ENCODE measurements at regions not wholly inside any gene's neighbourhood (a gene's known extent, or its start where the extent isn't known, plus 50 kb on each side); places are given as distances from the start of the nearest gene placed in this dataset.
"Not testable (repeated sequence)": the region's sequence is repeated elsewhere in the genome, so short reads cannot be mapped to it uniquely, and the experiment has no call there.

GRCh38 chr13:105758918-105759860 lies 776.3 kb downstream of the EFNB2 start:
- DNase-seq, result no peak

- DNase-seq, result no peak
These were observed 794.7 kb downstream of the EFNB2 start for GRCh38 chr13:105740739-105741138.

GRCh38 chr13:105737688-105738087 lies 797.8 kb downstream of the EFNB2 start:
- DNase-seq, result no peak

GRCh38 chr13:105735281-105735680 lies 800.2 kb downstream of the EFNB2 start:
- no peak for DNase-seq

GRCh38 chr13:105732806-105733529 lies 802.5 kb downstream of the EFNB2 start:
- DNase-seq, result no peak

GRCh38 chr13:105725887-105726286 lies 809.6 kb downstream of the EFNB2 start:
- DNase-seq, result no peak

- no peak for DNase-seq
These were observed 814.4 kb downstream of the EFNB2 start for GRCh38 chr13:105721016-105721415.

- no peak for DNase-seq
These were observed 815.6 kb downstream of the EFNB2 start for GRCh38 chr13:105719859-105720258.

GRCh38 chr13:105709181-105709580 lies 826.3 kb downstream of the EFNB2 start:
- DNase-seq, result no peak

GRCh38 chr13:105703843-105704242 lies 831.6 kb downstream of the EFNB2 start:
- no peak for DNase-seq

- DNase-seq, result no peak
These were observed 833.0 kb downstream of the EFNB2 start for GRCh38 chr13:105702441-105702840.

GRCh38 chr13:105692769-105693168 lies 842.7 kb downstream of the EFNB2 start:
- no peak for DNase-seq

- no peak for DNase-seq
These were observed 851.2 kb downstream of the EFNB2 start for GRCh38 chr13:105684216-105684615.

GRCh38 chr13:105679838-105680237 lies 855.6 kb downstream of the EFNB2 start:
- DNase-seq, result no peak

- DNase-seq, result no peak
These were observed 857.4 kb downstream of the EFNB2 start for GRCh38 chr13:105678072-105678471.

GRCh38 chr13:105672881-105673280 lies 862.6 kb downstream of the EFNB2 start:
- no peak for DNase-seq

- DNase-seq, result not testable (repeated sequence)
These were observed 864.3 kb downstream of the EFNB2 start for GRCh38 chr13:105671131-105671530.

- DNase-seq, result no peak
These were observed 865.1 kb downstream of the EFNB2 start for GRCh38 chr13:105670179-105670990.

GRCh38 chr13:105665284-105665683 lies 870.2 kb downstream of the EFNB2 start:
- DNase-seq, result no peak

- no peak for DNase-seq
These were observed 872.3 kb downstream of the EFNB2 start for GRCh38 chr13:105663182-105663581.

- no peak for DNase-seq
These were observed 874.9 kb downstream of the EFNB2 start for GRCh38 chr13:105660561-105660960.

GRCh38 chr13:105658431-105658830 lies 877.0 kb downstream of the EFNB2 start:
- no peak for DNase-seq

- DNase-seq, result no peak
These were observed 880.4 kb downstream of the EFNB2 start for GRCh38 chr13:105655046-105655445.
